ENCODE measurements at regions not wholly inside any gene's neighbourhood (a gene's known extent, or its start where the extent isn't known, plus 50 kb on each side); places are given as distances from the start of the nearest gene placed in this dataset.
"Not testable (repeated sequence)": the region's sequence is repeated elsewhere in the genome, so short reads cannot be mapped to it uniquely, and the experiment has no call there.

DNA sequence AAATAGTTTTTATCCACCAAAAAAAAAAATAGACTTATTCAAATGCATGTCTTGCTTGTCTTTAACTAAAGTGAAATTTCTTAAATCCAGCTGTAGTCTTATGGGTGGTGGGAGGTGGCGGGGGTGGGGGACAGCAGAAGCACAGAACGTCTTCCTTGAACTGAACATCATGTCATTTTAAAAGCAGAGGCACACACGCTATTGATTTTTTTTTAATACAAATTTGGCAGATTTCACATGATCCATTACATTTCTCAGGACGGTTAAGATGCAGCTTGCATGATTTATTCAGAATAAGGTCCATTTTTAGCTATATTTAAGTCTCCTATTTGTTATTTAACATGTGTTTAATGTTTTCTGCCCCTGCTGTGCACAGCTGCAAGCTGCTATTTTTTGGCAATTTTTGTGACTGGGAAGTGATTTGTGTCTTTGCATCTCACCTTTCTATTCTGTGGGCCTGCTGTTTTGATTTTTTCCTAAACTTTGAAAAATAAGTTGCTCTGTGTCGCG is 274.0 kb downstream of the TSHZ3 start:
- DNase-seq: no peak

DNA sequence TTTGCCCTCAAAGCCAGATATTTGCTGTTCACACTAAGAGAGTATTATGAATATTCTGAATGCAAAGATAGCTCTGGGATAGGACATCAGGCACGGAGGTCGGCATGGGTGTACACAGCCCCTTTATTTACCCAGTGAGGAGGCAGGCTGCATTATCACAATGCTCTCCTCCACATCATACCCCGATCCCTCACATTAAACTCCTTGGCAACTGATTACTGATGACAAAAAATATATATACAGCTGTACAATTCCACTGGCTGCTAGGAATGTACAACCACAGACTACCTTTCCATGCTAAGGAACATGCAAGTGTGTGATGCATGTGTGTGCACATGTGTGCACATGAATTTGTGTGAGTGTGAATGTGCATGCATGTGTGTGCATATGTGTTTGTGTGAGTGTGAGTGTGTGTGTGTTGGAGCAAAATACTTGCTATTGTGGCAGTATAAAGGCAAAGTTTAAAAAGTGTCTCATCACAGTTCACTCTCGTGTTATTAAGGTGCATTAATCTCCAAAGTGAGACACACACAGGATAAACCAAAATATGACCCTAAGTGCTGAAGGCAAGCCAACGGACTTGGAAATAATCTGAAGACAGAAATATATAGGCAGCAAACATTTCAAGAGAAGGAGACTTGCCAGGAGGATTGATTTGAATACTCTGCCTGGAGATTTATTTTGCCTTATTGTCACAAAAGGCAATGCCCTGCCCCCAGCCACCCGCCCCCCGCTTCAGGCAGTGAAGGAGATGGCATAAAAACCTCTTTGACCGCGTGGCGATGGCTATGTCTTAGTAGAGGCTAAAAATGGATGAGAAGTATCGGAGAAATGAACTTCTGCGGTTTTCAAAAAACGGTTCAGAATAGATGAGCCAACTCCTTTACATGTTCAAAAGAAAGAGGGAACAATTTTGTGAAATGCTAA is 274.8 kb downstream of the TSHZ3 start:
- DNase-seq: no peak

GRCh38 chr19:31073485-31074198 is 275.6 kb downstream of the TSHZ3 start:
- DNase-seq: no peak

GRCh38 chr19:31072451-31072850 is 276.8 kb downstream of the TSHZ3 start:
- DNase-seq: no peak

- no peak for DNase-seq
Observed at GRCh38 chr19:31071136-31071855, 277.9 kb downstream of the TSHZ3 start.

DNA sequence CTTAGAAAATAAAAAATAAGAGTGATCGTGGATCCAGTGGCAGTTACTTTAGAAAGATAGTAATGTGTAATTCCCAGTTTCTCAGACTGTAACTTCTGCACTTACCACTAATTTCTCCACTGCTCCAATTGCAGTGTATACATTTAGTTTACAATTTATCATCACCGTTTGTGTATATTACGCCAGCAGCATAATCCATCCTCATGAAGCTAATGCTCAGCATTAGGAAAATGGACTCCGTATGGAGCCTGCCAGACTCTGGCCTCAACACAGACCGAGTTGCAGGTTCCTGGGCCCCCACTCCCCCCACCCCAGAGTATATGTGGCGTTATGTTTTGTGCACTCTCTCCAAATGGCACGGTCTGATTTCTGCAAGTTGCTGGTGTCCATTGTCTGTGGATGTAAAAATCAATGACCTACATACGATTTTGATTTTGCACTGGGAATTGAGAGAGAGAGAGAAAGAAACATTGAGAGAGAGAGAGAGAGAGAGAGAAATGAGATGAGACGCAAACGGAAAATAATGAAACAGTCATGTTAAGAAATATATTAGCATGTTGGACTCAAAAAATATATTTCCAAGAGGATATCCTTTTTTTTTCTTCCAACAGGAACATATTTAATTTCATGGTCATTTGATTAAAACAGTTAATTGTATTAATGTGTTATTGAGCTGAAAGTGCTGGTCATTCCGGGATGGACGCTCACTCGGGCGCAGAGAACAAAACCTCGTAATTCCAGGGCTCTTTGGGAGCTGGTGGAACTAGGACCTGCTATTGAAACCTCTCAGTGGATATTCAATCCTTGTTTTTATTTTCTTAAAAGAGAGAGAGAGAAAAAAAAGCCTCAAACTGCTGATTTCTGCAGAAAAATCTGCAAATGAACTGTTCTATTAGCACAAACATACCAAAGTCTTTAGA is 278.8 kb downstream of the TSHZ3 start:
- DNase-seq: no peak

DNA sequence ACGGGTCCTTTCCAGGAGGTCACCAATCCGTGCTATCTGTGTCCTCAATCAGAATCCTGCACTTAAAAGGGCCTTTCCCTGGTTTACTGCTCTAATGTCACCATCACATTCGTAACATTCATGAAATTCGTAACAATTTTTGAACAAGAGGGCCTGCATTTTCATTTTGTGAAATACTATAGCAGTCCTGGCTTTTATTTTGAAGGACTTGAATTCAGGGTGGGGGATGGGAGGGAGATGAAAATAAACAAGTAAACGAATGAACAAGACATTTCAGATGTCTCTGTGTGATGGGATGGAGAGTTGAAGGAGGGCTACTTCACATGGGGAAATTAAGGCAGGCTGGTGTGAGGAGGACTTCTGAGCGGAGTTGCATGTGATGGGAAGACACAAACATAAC is 281.0 kb downstream of the TSHZ3 start:
- DNase-seq: no peak

- no peak for DNase-seq
Observed at GRCh38 chr19:31066385-31066784, 282.9 kb downstream of the TSHZ3 start.

GRCh38 chr19:31064491-31064890 is 284.7 kb downstream of the TSHZ3 start:
- DNase-seq: no peak

DNA sequence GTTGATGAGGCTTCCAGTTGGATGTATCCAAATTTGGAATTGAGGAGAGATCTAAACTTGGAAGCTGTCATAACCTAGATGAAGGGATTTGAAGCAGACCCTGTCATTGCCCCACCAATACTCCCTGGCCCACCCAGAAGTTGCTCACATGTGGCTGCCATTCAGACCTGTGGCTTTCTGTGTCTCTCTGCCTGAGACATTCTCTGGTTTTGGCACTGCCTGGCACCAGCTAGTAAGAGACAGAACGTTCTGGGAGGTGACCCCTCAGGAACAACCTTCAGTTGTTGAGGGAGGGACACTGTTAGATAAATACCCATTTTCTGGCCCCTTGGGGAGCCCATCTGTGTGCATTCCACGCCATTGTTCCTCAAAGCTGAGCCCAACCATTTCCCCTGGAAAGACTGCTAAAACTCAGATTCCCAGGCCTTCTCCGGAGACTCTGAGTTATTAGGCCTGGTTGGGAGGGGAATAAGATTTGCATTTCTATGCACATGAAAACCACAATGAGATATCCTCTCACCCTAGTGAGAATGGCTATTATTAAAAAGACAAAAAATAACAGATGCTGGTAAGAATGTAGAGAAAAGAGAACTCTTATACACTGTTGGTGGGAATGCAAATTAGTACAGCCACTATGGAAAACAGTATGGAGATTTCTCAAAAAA is 290.4 kb downstream of the TSHZ3 start:
- DNase-seq: no peak

DNA sequence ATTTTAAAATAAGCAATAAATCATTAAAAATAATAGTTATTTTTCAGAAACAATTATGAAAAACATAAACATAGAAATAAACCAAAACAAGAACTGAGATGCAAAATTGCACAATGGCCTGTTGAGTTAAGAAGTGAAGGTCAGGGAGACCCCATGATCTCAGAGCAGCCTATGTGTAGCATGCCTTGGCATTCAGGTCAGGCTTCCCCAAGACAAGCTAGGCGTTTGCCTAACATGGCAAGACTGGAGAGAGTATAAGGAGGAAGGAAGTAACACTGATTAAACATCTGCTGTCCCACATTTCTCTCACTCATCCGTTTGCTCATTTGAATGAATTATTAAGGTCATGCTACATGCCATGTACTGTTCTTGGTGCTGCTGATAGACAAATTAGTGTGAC is 291.8 kb downstream of the TSHZ3 start:
- no peak for DNase-seq

- no peak for DNase-seq
Observed at GRCh38 chr19:31055454-31055853, 293.8 kb downstream of the TSHZ3 start.

DNA sequence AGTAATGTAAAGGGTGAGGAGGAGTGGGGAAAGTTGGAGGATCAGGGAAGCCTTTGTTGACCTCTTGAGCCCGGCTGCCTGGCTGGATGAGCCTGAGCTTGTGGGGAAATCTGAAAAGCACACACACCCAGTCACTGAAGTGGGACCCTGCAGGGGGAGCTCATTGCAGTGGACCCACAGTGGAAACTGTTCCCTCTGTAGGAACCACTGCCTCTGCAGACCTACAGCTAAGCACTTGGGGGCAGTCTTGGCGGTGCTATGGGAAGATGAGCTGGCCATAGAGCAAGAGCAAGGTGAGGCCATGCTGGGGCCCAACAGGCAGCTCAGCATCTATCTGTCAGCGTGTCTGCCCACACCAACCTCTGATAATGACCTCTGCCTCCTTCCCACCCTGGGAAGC is 294.8 kb downstream of the TSHZ3 start:
- no peak for DNase-seq

DNA sequence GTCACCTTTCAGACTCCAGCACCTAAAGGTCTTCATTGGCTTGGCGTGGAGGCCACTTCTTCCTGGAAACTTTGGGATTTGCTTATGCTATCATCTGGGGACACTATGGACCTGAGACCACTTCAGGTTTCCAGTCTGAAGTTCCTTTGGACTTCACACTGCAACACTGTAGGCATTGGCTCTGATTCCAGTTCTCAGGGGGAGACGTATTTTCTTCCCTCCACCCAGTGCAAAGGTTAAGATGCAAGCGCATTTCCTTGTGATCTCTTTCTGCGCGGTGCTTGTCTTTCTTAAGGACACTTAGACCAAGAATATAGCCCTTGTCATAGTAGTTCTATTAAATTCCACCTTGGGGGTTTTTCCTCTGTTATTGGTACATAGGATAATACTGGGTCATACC is 299.8 kb downstream of the TSHZ3 start:
- DNase-seq: no peak

DNA sequence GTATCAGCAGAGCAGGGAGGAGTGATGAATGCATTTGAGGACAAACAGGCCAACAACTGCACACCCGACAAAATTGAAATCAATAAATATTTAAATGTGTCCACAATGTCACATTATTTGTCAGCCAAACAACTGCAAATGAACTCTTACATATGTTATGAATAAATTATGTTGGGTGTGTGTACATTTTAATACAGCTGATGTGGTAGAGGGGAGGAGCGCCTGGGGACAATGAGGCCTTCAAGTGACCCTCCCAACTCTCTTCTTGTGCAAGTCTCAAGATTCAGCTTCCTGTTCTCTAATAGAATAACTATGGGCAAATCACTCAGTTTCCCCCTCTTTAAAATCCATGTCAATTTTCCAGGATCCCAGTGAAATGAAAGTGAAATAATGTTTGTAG is 303.2 kb downstream of the TSHZ3 start:
- no peak for DNase-seq

DNA sequence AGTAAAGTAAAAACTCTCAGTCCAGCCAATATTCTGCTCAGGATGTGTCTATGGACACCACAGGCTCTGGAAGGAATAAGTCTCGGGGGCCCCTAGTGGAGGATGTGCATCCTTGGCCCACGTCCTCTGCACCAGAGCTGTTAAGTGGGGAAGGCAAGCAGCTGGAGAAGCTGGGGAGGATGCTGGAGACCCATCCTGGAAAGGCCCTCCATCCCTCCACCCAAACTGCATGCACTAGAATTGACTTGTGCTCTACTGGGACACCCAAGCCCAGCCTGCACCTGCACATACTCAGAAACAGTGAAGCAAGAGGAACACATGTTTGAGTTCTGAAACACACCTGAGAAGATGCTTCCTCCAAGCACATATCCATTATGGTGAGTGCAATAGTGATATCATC is 307.8 kb downstream of the TSHZ3 start:
- DNase-seq: no peak

GRCh38 chr19:31039151-31039550 is 310.1 kb downstream of the TSHZ3 start:
- no peak for DNase-seq

DNA sequence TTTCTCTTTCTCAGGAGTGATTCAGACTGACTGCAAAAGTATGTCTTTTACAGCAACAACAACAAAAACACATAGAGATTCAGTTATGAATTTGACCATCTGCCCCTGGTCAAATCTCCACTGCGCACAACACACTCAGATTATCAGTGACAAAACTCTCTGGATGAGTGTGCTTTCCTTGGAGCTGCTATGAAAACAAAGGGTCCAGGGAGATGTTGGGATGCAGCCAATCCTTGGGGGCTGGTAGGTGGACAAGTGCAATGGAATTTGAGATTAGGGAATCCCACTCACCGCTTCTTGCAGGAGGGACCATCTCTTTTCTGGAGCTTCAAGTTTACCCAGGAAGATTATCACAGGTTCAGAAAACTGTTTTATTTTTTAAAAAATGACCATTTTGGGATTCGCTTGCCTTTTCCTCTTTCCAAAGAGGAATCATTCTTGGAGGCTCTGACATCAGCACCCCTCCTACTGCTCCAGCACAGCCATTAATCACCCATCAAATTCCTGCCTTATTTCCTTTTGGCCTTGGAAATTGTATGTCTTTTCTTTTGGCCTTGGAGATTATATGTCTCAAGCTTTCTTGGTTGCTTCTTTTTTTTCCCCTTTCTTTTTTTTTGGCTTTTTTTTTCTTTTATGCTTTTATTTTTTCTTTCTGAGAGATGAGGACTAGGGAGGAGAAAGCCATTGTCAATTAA is 311.8 kb downstream of the TSHZ3 start:
- DNase-seq: no peak

GRCh38 chr19:31031455-31031854 is 317.8 kb downstream of the TSHZ3 start:
- not testable (repeated sequence) for DNase-seq

DNA sequence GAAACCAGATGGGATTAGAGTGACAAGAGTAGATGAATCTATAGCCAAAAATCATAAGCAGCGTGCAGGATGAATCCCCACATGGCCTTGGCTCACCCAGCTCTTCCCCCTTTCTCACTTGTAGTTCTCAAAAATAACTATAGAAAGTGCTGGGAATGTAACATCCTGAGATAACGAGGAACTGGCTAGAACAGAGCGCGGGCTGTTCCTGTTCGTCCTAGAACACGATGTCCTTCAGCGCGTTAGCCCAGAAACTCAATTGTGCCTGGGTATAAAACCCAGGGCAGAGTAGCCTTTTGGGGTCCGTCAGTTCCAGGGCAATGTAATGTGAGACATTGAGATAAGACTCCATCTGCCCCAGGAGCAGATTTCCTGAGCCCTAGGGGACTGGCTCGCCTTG is 326.2 kb downstream of the TSHZ3 start:
- no peak for DNase-seq

- no peak for DNase-seq
Observed at GRCh38 chr19:31018936-31019335, 330.3 kb downstream of the TSHZ3 start.

All from NCI-H2029 (cell line).